ENCODE measurements at regions not wholly inside any gene's neighbourhood (a gene's known extent, or its start where the extent isn't known, plus 50 kb on each side); places are given as distances from the start of the nearest gene placed in this dataset.

GRCh38 chr13:90300015-90300414 lies 1047.5 kb upstream of the MIR17HG start:
- TF ChIP-seq POLR2A (IDR thresholded peaks at IDR 0.05), result no peak
- TF ChIP-seq CTCF (IDR thresholded peaks at IDR 0.05), result no peak
